ENCODE measurements at regions not wholly inside any gene's neighbourhood (a gene's known extent, or its start where the extent isn't known, plus 50 kb on each side); places are given as distances from the start of the nearest gene placed in this dataset.

DNA sequence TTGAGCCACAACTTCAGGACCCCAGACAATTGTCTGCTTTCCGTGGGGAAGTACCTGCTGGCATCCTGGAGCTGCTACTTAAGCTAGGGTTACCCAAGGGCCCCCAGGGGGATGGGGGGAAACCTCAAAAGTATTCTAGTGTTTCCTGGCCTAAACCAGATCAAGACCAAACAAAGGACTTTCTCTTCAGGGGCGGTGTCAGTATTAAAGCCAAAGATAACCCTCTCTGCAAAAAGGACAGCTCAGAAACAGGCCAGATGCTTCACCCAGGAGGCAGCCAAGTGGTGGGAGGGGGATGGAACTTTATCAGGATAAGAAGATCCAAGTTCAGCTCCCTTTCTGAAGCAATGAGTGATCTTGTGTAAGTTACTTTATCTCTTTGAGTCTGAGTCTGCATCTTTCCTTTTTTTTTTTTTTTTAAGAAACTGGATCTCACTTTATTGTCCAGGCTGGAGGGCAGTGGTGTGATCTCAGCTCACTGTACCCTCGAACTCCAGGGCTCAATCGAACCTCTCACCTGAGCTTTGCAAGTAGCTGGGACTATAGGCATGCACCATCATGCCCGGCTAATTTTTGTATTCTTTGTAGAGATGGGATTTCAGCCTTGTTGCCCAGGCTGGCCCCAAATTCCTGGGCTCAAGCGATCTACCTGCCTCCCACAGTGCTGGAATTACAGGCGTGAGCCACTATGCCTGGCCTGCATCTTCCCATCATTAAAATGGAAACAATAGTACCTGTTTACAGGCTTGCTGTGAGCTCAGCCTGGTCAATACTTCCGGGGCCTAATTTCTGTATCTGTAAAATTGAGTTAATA lies 151.8 kb upstream of the PTPRM start:
- intact Hi-C loops (cut with DNase I): no loop called here
- 74 to 76% methylated on average over 8 of the region's 8 CpGs for WGBS, 2 donors
- Histone ChIP-seq H3K27me3 (no peaks in the 10 kb centered on the region), H3K4me1 (no peaks in the 10 kb centered on the region), H3K27ac (no peak overlapping the region), H3K9me3 (no peaks in the 10 kb centered on the region), H3K36me3 (no peaks in the 10 kb centered on the region), H3K4me3 (no peak overlapping the region)
- FAIRE-seq (no peak), ATAC-seq (peak in 1 of 4 donors; percentile 41), DNase-seq (no peak)
- TF ChIP-seq CTCF (IDR thresholded peaks at IDR 0.05): no peak

GRCh38 chr18:7417727-7418126 lies 149.4 kb upstream of the PTPRM start:
- intact Hi-C loops (cut with DNase I): no loop called here
- no peak overlapping the region for H3K4me3 ChIP-seq
- WGBS, 2 donors: 71 to 78% methylated on average over 4 of the region's 4 CpGs
- no peaks in the 10 kb centered on the region for H3K27me3 ChIP-seq
- ATAC-seq (no peak), FAIRE-seq (no peak), DNase-seq (no peak)
- no peaks in the 10 kb centered on the region for H3K9me3 ChIP-seq
- no peak for TF ChIP-seq CTCF (IDR thresholded peaks at IDR 0.05)
- H3K27ac ChIP-seq: no peak overlapping the region
- no peaks in the 10 kb centered on the region for H3K4me1 ChIP-seq
- H3K36me3 ChIP-seq: no peaks in the 10 kb centered on the region

DNA sequence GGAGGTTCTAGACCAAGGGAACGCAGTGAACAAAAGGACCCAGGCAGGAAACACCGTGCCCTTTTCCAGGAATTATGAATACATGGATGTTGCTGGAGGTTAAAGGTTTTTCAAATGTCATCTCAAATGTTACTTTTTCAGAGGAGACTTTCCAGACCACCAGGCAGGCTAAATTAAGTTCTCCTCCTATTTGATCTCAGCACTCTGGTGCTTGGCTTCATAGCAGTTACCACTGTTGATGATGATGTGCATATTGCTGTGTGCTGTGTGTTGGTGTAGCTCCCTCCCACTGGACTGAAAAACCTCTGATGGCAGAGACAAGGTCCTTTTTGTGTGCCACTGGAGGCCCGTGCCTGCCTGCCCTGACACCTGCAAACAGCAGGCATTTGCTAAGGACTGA lies 137.3 kb upstream of the PTPRM start:
- ATAC-seq (no peak), FAIRE-seq (no peak), DNase-seq (no peak)
- intact Hi-C loops (cut with DNase I): no loop called here
- Histone ChIP-seq H3K4me3 (no peak overlapping the region), H3K4me1 (no peaks in the 10 kb centered on the region), H3K27me3 (no peaks in the 10 kb centered on the region), H3K27ac (no peak overlapping the region), H3K9me3 (no peaks in the 10 kb centered on the region), H3K36me3 (no peaks in the 10 kb centered on the region)
- no peak for TF ChIP-seq CTCF (IDR thresholded peaks at IDR 0.05)
- 72 to 73% methylated on average over 3 of the region's 3 CpGs for WGBS, 2 donors

DNA sequence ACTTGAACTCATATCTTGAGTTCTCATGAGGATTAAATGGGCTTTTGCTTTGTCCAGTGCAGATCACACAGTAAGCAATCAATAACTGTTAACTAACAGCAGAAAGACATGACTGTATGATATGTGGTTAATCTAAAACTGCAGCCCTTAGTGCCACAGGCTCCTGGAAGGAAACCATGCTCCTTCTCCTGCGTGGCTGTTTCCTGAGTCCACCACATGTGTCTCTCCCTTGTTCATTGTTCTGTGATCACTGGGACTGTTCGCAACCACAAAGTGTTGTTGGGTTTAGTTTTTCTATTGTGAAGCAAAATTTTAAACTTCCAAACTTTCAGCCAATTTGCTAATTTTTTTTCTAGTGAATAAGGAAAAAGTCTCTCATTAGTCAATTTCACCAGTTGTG lies 130.9 kb upstream of the PTPRM start:
- FAIRE-seq (no peak), DNase-seq (no peak)

More for the DNA sequence above, 130.9 kb upstream of the PTPRM start:
- no peak overlapping the region for H3K27ac ChIP-seq
- H3K9me3 ChIP-seq: no peaks in the 10 kb centered on the region
- no peak for TF ChIP-seq CTCF (IDR thresholded peaks at IDR 0.05)
- no peak for ATAC-seq
- no peaks in the 10 kb centered on the region for H3K27me3 ChIP-seq
- intact Hi-C loops (cut with DNase I): no loop called here
- no peaks in the 10 kb centered on the region for H3K4me1 ChIP-seq
- H3K36me3 ChIP-seq: no peaks in the 10 kb centered on the region
- no peak overlapping the region for H3K4me3 ChIP-seq
- 76 to 88% methylated on average over 2 of the region's 2 CpGs for WGBS, 2 donors
